HG02610 (cell line): ENCODE measurements at regions not wholly inside any gene's neighbourhood (a gene's known extent, or its start where the extent isn't known, plus 50 kb on each side); places are given as distances from the start of the nearest gene placed in this dataset.

ENCODE experiments used
- ATAC-seq: cut with Tn5 transposase; IDR thresholded peaks from one replicate; pipeline ENCODE4 v1.9.1; 2021; ENCODE audit warnings: mild to moderate bottlenecking, moderate library complexity; ENCODE audit not compliant: unreplicated experiment

DNA sequence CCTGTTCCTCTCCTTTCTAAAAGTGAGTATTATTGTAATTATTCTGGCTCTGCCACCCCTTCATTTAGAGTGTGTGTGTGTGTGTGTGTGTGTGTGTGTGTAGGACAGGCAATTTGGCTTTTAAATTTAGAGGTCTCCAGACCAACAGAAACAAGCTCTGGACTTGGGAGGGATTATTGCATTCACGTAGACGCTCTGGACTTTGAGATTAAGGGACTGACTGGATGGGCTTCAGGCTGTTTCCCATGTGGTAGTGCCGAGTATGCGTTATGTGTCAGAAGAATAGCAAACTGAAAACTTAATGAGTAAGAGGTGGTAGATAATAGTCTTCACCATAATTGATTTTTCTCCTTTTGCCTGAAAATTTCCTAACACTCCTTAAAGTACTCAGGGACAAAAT lies 281.9 kb downstream of the USP25 start:
- ATAC-seq, result no peak

DNA sequence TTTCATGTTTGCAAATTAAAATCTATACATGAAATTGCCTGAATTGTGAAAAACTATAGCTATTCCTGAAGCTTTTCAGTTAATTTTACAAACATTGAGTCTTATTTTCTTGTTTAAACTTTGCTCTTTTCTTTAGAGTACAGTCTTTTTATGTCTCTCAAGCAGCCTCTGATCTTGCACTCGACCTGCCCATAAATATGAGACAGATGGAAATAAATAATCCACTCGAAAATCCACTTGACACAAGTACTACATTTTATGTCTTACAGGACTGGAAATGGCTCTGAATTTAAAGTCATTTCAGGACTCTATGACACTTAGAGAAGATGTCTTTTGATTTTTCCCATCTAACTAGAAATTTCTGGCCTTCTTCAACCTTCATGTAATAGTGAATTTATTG lies 283.8 kb downstream of the USP25 start:
- ATAC-seq, result no peak

DNA sequence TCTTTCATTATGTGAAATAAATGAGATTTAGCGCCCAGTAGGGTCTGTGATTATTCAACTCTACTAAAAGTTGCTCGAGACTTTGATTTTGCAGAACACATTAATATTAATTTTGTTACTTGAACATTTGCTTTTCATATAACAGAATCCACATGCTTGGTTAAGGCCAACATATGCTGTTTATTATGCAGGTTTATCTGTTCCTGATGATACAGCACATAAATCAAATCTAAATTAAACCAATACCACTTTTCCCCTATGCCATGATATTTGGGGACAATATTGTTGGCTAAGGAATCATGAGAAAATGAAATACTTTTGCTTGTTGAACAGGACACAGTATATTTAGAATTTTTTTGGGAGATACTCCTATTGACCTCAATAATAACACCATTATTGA lies 291.1 kb downstream of the USP25 start:
- ATAC-seq, result no peak

DNA sequence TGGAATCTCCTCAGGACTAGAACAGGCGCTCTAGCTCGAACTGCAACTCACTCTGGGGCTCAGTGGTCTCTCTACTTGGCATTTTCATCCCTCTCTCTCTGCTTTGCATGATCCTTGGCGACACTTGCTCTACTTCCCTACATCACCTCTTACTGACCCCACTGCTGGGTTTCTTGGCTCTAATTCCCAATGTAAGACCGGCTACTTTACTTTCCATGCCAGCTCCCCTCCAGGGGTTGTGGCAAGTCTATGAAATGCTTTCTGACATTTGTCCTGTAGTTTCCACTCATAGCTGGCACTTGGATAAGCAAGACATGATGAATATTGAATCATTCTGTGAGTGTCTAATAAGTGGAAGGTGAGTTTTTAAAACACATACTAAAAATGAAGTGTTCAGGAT lies 292.3 kb downstream of the USP25 start:
- ATAC-seq, result no peak

DNA sequence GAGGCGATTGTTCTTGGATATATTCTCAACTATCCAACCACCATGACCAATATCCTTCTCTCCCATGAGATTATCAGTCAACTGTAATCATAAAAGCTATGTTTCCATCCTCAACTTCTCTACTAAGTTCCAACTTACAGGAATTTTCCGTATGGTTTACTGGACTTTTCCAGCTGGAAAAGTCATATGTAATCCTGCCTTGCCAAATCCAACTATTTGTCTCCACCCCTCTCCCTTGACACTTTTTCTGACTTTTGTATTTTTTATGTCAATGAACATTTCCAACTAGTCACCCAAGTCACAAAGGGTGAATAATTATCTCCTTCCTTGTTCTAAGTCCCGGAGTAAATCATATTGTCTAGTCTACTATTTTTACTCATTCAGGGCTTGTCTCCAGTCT lies 293.1 kb downstream of the USP25 start:
- ATAC-seq, result no peak

DNA sequence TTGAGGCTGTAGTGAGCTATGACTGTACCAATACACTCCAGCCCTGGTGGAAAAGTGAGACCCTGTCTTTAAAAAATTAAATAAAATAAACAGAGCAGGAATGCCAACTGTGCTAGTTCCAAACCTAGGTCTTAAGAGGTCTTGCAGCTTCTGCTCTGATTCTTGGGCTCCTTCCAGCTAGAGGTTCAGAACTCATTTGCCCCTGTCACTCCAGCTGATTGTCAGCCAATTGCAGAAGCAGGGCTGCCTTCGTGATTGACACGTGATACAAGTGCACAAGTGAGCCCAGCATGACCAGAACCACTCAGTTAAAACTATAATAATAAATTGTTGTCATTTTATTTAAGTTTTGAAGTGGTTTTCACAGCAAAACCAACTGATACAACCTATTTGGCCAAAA lies 298.4 kb downstream of the USP25 start:
- ATAC-seq, result no peak

DNA sequence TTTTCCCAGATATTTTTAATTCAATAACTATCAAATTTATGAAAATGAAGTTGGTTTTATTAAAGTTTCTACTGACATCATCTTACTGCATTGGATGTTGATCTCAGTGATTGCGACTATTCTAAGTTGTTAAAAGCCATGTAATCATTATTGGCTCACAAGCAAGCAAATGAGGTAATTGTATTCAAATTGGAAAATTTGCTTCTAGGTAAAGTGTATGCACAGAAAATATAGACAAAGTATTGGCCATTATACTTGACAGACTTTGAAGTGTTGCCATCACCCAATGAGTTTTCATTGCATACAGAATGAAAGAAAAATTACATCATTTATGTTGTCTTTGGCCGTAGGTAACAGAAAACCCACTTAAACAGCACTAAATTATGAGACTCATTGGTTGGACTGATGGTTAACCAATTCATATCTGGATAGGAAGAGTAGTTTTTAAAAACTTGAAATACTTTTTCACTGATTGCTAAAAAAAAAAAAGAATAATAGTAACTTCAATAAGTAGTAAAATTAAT lies 299.2 kb downstream of the USP25 start:
- ATAC-seq, result no peak

DNA sequence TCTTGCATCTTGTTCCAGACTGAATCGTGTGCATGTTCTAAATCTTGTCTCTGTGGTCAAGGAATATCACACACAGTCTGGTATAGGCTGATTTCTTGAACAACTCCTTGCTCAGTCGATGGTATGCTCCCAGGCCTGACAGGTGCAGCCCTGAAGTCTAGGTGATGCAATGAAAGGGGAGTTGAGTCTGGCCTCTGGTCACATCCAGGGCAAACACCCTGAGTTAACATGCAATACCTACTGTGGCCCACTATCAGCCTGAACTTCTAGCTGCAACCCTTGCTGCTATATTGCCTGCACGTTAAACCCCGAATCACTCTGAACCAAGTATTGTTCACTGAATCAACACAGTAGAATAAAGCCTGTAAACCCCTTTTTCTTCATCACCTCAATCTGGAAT lies 303.4 kb downstream of the USP25 start:
- ATAC-seq, result no peak

DNA sequence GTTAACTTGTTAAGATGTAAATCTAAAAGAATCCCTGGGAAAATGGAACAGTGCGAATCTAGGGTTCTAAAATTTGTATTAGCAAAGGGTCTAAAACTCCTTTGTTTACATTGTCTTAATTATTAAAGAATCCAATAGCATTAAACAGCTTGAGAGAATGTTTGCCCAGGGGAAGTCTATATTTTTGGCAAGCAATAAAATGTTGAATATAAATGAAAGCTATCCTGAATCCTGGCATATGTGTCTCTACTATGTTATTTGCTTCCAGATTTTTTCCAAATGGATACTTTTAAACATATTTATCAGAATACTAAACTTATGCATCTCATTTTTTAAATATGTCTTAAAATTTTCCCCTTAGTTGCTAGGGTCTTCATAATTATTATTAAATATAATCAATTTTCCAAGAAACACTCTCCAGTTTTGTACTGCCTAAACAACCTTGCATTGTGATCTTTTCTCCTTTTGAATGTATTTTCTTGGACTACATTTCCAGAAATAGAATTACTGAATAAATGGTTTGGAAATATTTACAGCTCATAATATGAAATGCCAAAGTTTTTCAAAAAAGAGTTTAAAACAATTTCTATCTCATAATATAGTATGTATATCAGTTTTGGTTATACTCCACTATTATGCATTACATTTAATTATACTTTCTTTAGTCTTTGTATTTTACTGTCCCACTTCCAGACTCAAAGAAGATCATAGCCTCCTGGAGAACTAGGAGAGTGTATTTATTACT lies 304.8 kb downstream of the USP25 start:
- ATAC-seq, result no peak

DNA sequence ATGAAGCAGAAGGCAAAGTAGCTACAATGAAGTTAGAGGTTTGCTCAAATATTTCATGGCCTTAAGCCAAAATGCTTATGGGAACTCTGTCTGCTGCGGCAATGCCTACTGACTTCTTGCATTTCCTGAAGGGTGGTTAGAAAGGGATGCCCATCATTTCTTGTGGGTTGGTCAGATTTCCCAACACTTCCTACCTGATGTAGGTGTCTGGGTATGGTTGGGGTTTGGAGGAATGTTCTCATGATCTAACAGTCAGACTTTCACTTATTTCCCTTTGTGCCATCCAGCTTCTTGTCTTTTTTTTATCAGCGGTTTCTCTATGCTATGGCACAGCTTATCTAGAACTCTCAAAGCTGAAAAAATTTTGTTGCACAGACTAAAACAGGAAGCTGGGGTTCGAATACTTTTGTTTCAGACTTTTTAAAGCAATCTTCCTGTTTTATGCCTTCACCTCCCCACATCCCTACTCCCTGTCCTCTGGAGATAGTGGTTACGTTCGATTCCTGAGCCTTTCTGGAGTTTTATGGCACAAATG lies 307.7 kb downstream of the USP25 start:
- no peak for ATAC-seq

DNA sequence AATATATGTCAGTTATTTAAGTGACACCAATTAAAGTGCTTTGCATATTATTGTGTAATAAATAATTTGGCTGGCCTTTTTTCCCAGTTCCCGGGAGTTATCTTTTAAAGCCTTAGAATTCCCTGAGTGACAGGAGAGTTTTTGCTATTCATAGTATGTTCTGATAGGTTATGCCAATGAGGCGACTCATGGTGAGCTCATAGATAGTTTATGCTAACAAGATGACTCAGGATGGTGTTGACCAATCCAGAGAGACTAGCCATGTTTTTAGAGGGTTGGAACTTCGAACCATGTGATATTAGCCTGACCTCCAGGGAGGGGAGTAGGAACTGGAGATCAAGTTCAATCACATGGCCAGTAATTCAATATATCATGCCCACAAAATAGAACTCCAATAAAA lies 310.8 kb downstream of the USP25 start:
- ATAC-seq, result no peak

DNA sequence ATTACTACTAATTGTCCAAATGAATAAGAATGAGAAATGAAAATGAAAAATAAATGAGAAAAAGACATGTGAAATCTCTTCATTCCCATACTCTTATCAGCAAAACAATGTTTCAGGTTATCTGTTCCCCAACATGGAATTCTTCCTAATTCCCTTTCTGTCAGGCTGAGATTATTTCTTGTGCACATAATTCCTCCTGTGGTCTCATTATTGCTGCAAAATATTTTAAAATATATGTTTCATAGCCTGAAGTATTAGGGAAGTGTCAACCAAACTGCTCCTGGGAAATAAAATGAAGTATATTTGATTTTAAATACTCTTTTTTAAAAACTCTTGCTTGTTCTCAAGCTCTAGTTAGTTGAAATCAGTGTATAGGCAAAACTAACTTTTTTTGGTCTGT lies 314.9 kb downstream of the USP25 start:
- no peak for ATAC-seq

DNA sequence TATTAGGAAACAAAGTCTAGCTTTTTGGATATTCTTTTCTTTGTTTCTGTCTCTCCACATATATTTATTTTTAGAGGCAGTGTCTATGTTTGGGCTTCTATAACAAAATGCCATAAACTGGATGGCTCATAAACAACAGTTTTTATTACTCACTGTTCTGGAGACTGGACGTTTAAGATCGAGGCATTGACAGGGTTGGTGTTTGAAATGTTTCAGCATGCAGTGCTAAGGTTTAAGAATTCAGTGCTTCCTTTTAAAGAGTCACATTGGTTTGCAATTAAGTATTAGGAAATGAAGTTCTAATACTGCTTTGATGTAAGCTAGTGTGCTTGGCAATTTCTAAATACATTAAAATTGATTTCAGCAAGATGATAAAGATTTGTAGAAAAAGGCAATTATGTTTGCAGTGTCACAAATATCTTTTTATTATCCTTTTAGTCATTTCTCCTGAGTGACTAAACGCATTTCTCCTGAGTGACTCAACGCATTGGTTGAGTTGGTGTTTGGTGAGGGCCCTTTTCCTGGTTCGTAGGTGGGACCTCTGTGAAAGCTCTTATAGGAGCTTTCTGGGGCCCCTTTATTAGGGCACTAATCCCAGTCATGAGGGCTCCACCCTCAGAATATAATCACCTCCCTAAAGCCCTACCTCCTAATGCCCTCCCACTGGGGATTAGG lies 317.0 kb downstream of the USP25 start:
- no peak for ATAC-seq

DNA sequence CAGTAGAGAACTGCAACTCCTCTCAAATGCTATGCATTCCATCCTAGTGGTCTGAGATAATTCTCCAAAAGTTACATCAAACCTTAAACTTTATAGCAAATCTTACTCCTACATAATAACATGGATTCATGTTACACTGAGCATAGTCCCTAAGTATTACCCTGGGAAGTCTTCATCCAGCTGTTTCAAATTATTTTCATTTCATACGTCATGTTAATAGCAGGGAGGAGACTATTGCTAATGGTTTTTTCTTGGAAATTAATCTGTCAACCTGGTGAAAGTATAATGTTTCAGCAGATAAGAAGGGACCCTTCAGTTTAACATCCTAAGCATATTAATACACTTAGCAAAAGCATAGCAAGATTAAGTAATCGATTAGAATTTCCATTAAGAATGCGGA lies 318.1 kb downstream of the USP25 start:
- no peak for ATAC-seq

DNA sequence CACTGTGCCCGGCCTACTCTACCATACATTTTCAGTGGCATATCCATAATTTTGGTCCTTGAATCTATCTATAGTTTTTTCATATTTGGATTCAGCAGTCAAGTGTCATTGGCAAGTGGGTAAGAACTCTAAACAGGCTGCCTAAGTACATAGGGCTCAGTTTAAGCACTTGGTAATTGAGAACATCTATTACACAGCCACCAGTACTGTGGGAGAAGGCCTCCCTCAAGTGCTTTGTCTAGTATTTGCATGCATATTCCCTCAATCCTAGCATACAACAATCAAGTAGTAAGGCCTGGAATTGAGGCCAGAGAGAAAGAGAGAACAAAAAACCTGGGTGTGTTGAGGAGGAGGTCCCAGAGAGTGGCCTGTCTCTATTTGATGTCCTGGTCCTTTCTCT lies 325.2 kb downstream of the USP25 start:
- ATAC-seq, result no peak

DNA sequence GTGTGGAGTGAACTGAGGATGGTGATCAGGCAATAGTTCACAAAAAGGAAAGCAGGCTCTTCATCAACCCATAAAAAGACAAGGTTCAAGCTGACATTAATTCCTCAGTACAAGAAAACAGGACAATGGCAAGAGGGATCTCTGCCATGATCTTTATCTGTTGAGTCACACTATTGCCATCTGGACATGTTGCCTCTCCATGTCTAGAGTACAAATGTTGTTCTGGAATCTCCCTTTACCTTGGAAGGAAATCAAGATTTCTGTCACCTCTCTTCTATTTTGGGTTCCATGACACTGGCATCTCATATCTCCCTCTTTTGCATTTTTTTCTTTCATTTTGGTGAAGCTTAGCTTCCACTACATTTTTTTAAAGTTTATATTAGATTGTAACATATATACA lies 329.1 kb downstream of the USP25 start:
- ATAC-seq, result no peak

DNA sequence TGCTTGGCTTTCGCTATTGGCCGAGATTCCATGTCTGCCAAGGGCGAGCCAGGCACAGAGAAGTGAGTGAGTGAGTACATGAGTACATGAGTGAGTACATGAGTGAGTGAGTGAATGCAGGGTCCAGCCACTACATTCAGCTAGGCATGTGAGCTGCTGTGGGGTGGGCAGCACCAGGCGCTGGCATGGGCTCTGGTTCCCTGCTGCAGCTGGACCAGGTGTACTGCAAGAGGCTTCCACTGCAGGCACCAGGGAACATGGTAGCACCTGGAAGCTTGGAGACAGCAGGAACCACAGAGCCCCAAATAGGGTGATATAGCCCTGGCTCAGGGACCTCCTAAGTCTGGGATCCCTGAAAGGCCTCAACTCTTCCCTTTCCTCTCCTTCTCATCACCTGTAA lies 330.2 kb downstream of the USP25 start:
- ATAC-seq, result no peak

DNA sequence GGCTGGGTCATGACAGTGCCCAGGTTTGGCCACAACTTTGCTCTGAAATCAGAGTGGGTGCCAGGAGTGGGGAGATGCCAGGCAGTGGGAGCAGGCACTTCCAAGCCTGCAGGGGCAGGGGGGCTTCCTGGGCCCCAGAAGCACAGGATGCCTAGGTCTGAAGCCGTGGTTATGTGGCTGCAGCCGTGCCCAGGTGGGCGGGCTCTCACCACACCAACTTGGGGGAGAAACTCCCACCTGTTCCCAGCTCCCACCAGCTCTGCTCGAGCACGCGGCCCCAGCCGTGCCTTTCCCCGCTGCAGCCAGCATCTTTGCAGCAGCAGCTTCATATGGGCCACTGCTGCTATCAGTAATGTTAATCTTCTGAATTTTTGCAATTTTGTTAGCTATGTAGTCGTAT lies 331.4 kb downstream of the USP25 start:
- ATAC-seq, result no peak

DNA sequence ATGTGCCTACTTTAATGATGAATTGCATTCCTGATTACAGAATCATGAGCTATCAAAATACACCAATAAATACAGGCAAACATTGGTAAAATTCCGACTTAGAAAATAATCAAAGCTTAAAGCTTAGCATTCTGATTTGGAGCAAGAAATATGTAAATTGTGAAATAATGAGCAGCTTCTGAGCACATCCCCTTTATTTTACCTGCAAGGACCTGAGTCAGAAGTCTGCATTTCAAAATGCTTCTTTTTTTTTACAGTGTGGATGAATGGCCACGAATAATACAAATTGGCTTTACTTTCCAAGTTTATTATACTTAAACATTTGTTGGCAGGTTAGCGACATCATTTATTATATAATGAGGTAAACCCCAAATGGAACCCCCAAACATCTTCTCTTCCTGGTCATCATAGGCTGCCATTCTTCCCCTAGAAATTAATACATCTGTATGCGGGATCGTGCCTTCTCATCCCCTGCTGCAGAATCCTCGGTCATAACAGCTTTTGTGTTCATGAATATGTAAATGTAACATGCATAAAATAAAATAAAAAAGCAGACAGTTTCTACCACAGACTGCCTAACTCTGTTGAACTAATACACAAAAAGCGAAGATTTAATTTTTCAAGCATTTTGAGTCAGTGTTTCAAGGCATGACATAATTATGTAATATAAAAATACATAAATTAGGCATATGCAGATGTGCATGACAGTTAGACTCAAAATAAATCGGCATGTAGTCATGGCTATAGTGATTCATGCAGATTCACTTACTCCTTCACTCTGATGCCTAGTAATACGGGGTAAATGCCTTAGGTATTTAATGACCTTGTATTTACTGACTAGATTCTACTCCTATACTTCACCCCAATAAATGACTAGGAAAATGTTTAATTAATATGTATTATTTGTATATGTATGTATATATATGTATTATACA lies 339.7 kb downstream of the USP25 start:
- no peak for ATAC-seq

DNA sequence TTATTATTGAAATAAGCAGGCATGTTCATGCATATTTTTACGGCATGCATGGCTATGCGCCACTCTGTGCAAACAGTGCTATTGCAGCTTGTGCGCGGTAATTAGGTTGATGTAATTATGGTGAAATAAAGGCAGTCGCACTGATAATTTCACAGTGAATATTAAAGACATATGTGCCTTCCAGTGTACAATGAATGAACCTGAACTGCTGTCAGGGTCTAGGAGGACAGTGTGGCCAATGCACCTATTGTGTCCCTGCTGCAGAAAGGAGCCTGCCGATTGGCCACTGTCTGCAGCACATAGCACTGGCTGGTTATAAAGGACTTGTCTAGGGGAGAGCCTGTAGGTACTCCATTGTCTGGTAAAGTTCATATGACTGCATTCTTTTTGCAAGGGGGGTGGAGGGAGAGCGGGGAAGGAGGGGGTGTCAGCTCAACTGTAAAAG lies 340.4 kb downstream of the USP25 start:
- ATAC-seq, result no peak

DNA sequence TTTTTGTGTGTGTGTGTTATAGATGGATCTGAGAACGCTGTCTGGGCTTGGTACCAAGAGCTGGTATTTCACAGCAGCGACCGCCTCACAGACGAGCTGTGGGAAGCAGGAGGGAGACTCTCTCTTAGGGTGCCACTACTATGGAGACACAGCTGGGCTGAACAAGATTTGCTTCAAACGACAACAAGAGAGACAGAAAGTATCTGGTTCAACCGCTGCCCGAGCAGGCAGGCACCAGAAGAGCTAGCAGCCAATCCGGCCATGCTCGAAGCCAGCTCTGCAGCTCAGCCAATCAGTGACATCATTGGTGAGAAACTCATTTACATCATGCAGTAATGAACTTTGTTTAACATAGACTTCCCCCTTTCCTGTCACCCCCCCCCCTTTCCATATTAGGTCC lies 341.3 kb downstream of the USP25 start:
- ATAC-seq, result no peak
